Stomach (tissue), 4 donors: ENCODE measurements at regions not wholly inside any gene's neighbourhood (a gene's known extent, or its start where the extent isn't known, plus 50 kb on each side); places are given as distances from the start of the nearest gene placed in this dataset.

Experiments used
- CTCF ChIP-seq, 7 experiments: fragments of 450-650 bp in 4 of 7; fragments of 200-600 bp in 3 of 7; sonication (generic) in 3 of 7; IDR thresholded peaks; one replicate each; pipeline ENCODE4 v1.5.1; 2016 to 2019; ENCODE audit warnings: antibody characterized with exemption in 7 of 7, control low read depth in 2 of 7, mild to moderate bottlenecking in 1 of 7
- EP300 ChIP-seq: sonication (generic); formaldehyde crosslinking; IDR thresholded peaks from one replicate; pipeline ENCODE4 v1.6.1; 2017; ENCODE audit warnings: antibody characterized with exemption
- POLR2A ChIP-seq, 4 donors: fragments of 450-650 bp; IDR thresholded peaks; one replicate each; pipeline ENCODE4 v1.6.1; 2016; ENCODE audit warnings: antibody characterized with exemption in 4 of 4, control low read depth in 2 of 4, mild to moderate bottlenecking in 1 of 4, moderate library complexity in 1 of 4

- TF ChIP-seq CTCF (IDR thresholded peaks at IDR 0.05) = no peak
- TF ChIP-seq EP300 = no peak
- TF ChIP-seq POLR2A (IDR thresholded peaks at IDR 0.05) = no peak
These were observed 132.1 kb downstream of the MAIP1 start for GRCh38 chr2:200087451-200087850.
